ENCODE measurements at regions not wholly inside any gene's neighbourhood (a gene's known extent, or its start where the extent isn't known, plus 50 kb on each side); places are given as distances from the start of the nearest gene placed in this dataset.
"Not testable (repeated sequence)": the region's sequence is repeated elsewhere in the genome, so short reads cannot be mapped to it uniquely, and the experiment has no call there.

- H3K4me3 ChIP-seq; H3K27me3 ChIP-seq; intact Hi-C loops (cut with DNase I); H3K9me3 ChIP-seq; H3K27ac ChIP-seq; H3K4me1 ChIP-seq; H3K36me3 ChIP-seq; ATAC-seq: not testable (repeated sequence)
- WGBS, 4 donors, result 68 to 76% methylated on average over 5 to 6 of the region's 12 CpGs; no CpG with 5 or more reads in 2 of the 4 donors
- DNase-seq, result peak in 2 of 5 donors; percentile 5 to 23
These were observed 5454.6 kb upstream of the TPTE start for GRCh38 chr21:5066682-5067251.

GRCh38 chr21:5067326-5068048 is 5453.9 kb upstream of the TPTE start:
- intact Hi-C loops (cut with DNase I); H3K4me1 ChIP-seq; H3K9me3 ChIP-seq; H3K36me3 ChIP-seq; H3K4me3 ChIP-seq; H3K27me3 ChIP-seq: not testable (repeated sequence)
- DNase-seq, result peak in 1 of 5 donors; percentile 4
- ATAC-seq, result peak in 2 of 4 donors; percentile 59 to 71
- 59% methylated on average over 3 of the region's 15 CpGs; no CpG with 5 or more reads in 3 of the 4 donors for WGBS, 4 donors
- H3K27ac ChIP-seq, result peak overlapping the region in 1 of 12 donors; percentile 42

GRCh38 chr21:5068649-5069048 is 5452.7 kb upstream of the TPTE start:
- H3K4me1 ChIP-seq; H3K36me3 ChIP-seq; intact Hi-C loops (cut with DNase I); H3K4me3 ChIP-seq; H3K27me3 ChIP-seq; H3K9me3 ChIP-seq; H3K27ac ChIP-seq; DNase-seq: not testable (repeated sequence)
- 56% methylated on average over 1 of the region's 5 CpGs; no CpG with 5 or more reads in 3 of the 4 donors for WGBS, 4 donors
- peak; percentile 59 to 78 (median 68) for ATAC-seq

GRCh38 chr21:5071180-5071579 is 5450.2 kb upstream of the TPTE start:
- ATAC-seq, result peak in 3 of 4 donors; percentile 27 to 48 (median 38)
- H3K4me1 ChIP-seq; DNase-seq; H3K9me3 ChIP-seq; H3K4me3 ChIP-seq; H3K36me3 ChIP-seq; intact Hi-C loops (cut with DNase I); H3K27me3 ChIP-seq: not testable (repeated sequence)
- peak overlapping the region in 1 of 12 donors; percentile 54 for H3K27ac ChIP-seq
- no CpG with 5 or more reads among the region's 2 CpGs for WGBS, 4 donors

GRCh38 chr21:5076854-5077253 is 5444.5 kb upstream of the TPTE start:
- H3K4me1 ChIP-seq; H3K27me3 ChIP-seq; H3K27ac ChIP-seq; DNase-seq; intact Hi-C loops (cut with DNase I); H3K36me3 ChIP-seq; H3K4me3 ChIP-seq; H3K9me3 ChIP-seq: not testable (repeated sequence)
- no CpG with 5 or more reads among the region's 7 CpGs for WGBS, 4 donors
- ATAC-seq, result peak in 3 of 4 donors; percentile 51 to 70 (median 66)

GRCh38 chr21:5079361-5079760 is 5442.0 kb upstream of the TPTE start:
- H3K4me3 ChIP-seq; DNase-seq; H3K9me3 ChIP-seq; H3K27me3 ChIP-seq; H3K36me3 ChIP-seq; intact Hi-C loops (cut with DNase I); H3K4me1 ChIP-seq; H3K27ac ChIP-seq: not testable (repeated sequence)
- no CpG with 5 or more reads among the region's 8 CpGs for WGBS, 4 donors
- ATAC-seq, result peak in 2 of 4 donors; percentile 28 to 40

- H3K36me3 ChIP-seq; H3K4me1 ChIP-seq; H3K27me3 ChIP-seq; DNase-seq; H3K4me3 ChIP-seq; H3K9me3 ChIP-seq; intact Hi-C loops (cut with DNase I); H3K27ac ChIP-seq: not testable (repeated sequence)
- WGBS, 4 donors, result no CpG with 5 or more reads among the region's 5 CpGs
- ATAC-seq, result peak; percentile 40 to 73 (median 66)
These were observed 5441.4 kb upstream of the TPTE start for GRCh38 chr21:5080015-5080414.

- 85 to 93% methylated on average over 4 of the region's 8 CpGs; no CpG with 5 or more reads in 2 of the 4 donors for WGBS, 4 donors
- intact Hi-C loops (cut with DNase I), result not testable (repeated sequence)
These were observed 5437.1 kb upstream of the TPTE start for GRCh38 chr21:5084246-5084645.

GRCh38 chr21:5085456-5085855 is 5435.9 kb upstream of the TPTE start:
- H3K9me3 ChIP-seq; ATAC-seq; H3K27ac ChIP-seq; H3K27me3 ChIP-seq; H3K36me3 ChIP-seq; H3K4me3 ChIP-seq; DNase-seq; H3K4me1 ChIP-seq; intact Hi-C loops (cut with DNase I): not testable (repeated sequence)
- WGBS, 4 donors, result 65 to 85% methylated on average over 5 to 6 of the region's 13 CpGs; no CpG with 5 or more reads in 2 of the 4 donors

More at GRCh38 chr21:5084246-5084645, 5437.1 kb upstream of the TPTE start:
- H3K36me3 ChIP-seq, H3K4me1 ChIP-seq, ATAC-seq, H3K4me3 ChIP-seq, H3K27me3 ChIP-seq, H3K27ac ChIP-seq, H3K9me3 ChIP-seq: not testable (repeated sequence)
- peak in 2 of 5 donors; percentile 6 to 37 for DNase-seq

- WGBS, 4 donors, result 53 to 75% methylated on average over 12 to 13 of the region's 17 CpGs; no CpG with 5 or more reads in 2 of the 4 donors
- H3K9me3 ChIP-seq; H3K27me3 ChIP-seq; intact Hi-C loops (cut with DNase I); H3K36me3 ChIP-seq; H3K4me3 ChIP-seq; H3K4me1 ChIP-seq; H3K27ac ChIP-seq: not testable (repeated sequence)
- DNase-seq (peak; percentile 11 to 62 (median 31)), ATAC-seq (peak in 2 of 4 donors; percentile 46 to 55)
These were observed 5435.0 kb upstream of the TPTE start for GRCh38 chr21:5086416-5086815.

GRCh38 chr21:5088820-5089219 is 5432.6 kb upstream of the TPTE start:
- DNase-seq; H3K4me3 ChIP-seq; H3K27ac ChIP-seq; H3K36me3 ChIP-seq; H3K9me3 ChIP-seq; H3K27me3 ChIP-seq; H3K4me1 ChIP-seq; intact Hi-C loops (cut with DNase I): not testable (repeated sequence)
- ATAC-seq, result peak; percentile 16 to 71 (median 56)
- no CpG with 5 or more reads among the region's 20 CpGs for WGBS, 4 donors

All from heart left ventricle (tissue), 16 donors.